Fibroblast of skin of right biceps (primary cell): ENCODE measurements at regions not wholly inside any gene's neighbourhood (a gene's known extent, or its start where the extent isn't known, plus 50 kb on each side); places are given as distances from the start of the nearest gene placed in this dataset.

Experiments used
- DNase-seq: peaks from one replicate; pipeline ENCODE4 v3.0.0-alpha.2; 2013

DNA sequence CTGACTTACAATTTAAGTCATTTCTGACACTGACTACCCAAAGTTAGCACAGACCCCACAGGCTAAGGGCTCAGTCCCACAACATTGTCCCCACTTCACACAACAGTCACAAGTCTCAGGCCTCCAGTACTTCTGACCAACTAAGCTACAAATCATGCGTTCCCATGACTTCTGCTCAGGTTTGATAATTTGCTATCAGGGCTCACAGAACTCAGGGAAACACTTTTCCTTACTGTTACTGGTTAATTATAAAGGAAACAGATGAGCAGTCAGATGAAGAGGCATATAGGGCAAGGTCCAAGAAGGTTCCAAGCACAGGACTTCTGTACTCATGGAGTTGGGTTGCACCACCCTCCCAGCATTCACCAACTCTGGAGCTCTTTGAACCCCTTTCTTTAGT is 151.2 kb upstream of the TNR start:
- DNase-seq: no peak

DNA sequence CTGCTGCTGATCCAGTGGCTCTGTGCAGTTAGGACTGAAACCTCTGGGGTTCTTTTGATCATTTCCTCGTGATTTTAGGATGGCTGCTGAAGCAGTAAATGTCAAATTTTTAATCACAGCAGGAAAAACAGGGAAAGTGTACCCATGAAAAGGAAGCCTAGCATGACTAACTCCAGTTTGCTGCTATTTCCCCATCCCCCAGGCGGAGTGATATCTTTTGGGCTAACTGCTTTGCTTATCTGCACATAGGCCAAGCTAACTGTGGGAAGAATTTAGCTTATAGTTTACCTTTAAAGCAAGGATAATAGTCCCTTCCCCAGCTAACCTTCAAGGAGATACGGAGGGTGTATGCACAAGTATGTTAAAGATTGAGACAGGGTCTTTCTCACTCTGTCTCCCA is 149.8 kb upstream of the TNR start:
- no peak for DNase-seq

DNA sequence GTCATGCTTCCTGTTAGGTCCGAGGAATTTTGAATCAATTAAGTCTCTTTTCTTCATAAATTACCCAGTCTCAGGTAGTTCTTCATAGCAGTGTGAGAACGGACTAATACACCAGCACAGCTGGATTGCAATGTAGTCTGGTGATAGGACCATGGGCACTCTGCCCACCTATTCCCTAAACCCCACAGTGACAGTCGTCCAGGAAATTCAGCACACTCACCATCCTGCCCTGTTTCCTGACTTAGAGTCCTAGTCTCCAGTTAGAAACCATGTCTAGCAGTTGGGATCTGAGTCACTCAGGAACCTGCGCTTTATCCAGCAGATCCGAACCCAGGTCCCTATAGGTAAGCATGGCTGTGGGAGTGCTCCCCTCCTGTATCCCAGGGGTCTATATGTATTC is 149.3 kb upstream of the TNR start:
- no peak for DNase-seq

DNA sequence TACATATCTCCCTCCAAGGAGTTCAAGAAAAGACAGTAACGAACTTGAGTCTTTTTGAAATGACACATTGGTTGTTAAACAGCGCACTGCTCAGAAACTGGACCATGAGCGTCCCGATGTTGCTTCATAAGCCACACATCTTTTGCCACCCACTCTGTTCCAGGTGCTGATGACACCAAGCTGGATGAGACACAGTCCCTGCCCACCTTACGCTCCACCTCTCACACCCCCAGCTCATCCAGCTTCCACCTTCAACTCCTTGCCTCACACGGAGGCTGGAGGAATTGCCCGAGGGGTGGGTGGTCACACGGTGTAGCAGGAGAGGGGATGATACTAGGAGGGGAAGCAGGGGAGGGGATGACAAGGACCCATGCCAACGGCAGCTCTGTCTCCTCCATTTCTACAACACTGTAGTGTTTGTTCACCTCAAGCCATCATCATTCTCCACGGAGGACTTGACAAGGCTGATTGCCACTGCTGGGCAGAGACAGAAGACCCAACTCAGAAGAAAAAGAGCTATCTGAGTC is 148.5 kb upstream of the TNR start:
- DNase-seq: no peak

DNA sequence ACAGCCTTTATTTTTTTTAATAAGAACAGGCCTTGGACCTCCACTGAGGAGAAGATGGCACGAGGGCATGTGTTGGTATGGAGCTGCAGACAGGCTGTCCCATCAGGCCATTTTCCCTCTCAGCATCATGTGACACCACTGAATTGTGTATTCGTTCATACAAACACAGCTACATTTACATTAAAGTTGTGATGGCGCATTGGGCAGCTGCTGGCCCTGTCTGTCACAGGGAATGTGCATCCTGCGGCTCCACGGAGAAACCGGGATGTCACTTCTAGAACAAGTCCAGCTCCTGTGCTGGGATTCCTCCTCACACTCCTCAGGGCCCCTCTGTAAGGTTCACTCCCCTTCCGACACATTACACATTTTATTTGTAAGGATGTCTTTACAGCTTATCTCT is 147.6 kb upstream of the TNR start:
- DNase-seq: no peak

DNA sequence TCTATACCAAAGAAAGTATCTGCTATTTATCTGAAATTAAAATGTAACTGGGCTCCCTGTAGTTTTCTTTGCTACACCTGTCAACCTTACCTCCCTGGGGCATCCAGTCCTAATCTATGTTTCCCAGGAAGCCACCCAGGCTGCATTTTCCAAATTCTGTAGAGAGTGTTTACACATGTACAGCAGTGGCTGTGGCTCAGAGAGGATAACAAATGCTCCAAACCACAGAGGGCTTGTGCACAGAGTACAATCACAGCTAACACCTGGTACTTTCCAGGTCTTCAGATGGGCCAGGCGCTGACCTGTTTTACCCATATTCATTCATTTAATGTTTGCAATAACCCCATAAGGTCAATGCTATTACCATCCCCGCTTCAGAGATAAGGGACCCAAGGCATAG is 146.5 kb upstream of the TNR start:
- DNase-seq: no peak

DNA sequence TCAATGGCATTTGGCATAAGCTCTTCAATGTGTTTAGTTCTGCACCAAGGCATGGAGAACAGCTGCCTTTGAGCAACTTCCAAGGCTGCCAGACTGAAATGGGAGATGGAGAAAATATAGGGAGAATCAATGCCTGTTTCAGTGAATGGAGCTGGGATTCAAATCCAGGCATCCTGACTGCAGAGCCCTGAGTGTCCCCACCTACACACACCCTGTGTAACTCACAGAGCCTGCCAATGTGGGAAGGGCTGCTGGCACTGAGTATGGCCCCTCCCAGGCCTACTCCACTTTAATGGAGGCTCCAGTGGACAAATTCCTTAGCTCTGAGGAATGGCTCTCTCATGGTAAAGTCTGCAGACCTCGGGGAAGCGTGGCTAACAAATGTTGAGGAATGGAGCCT is 145.6 kb upstream of the TNR start:
- DNase-seq: peak; percentile 1

DNA sequence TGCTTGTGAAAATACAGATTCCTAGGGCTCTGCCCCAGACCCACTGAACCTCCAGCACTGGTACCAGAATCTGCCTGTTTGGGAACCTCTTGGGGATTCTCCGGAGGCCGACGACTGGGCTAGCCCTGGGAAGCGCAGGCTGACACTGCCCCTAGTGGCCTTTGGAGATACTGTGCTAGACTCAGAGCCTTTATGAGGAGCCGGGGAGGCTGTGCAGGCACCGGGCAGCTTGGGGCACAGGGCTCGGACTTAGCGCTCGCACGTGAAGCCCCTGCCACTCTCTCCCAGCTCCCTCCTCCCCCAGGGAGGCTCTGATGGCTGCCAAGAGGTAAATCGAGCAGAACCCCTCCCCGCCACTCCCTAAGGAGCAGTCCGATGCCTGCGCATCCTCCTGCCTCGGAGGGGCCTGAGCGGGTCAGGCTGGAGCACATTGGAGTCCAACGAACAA is 144.6 kb upstream of the TNR start:
- DNase-seq: peak; percentile 45

DNA sequence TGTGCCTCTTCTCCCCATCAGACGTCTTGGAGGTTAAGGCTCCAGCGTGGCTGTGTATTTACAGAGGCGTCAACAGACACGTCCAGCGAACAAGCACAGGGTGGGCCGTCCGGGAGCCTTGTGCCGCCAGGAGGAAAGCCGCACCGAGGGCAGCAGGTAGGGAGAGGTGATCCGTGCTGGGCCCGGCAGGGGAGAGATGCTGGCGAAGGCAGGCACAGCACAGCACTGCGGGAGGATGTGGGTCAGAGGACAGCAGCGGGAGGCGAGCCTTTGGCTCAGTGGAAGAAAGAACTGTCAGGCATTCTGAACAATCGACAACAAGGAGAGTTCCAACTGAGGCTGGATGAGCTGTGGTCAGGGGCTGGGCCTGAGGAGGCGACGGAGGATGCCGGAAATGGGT is 144.1 kb upstream of the TNR start:
- DNase-seq: no peak

DNA sequence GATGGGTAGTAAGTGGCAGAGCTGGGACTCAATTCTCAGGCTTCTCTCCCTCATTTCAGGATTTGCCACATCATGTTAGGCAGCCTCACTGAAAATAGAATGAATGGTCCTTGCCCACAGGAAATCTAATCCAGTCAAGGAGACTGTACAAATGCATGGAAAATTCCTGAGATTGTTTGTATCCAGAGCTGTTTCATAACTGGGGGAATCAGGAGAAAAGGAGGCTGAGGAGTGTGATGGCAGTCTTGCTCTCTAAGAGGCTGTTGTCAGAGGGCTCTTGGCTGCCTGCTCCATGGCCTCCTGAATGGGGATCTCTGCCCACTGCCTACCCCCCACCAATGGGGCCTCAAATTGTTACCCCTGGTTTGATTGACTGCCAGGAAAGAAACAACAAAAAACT is 141.9 kb upstream of the TNR start:
- DNase-seq: peak; percentile 47

DNA sequence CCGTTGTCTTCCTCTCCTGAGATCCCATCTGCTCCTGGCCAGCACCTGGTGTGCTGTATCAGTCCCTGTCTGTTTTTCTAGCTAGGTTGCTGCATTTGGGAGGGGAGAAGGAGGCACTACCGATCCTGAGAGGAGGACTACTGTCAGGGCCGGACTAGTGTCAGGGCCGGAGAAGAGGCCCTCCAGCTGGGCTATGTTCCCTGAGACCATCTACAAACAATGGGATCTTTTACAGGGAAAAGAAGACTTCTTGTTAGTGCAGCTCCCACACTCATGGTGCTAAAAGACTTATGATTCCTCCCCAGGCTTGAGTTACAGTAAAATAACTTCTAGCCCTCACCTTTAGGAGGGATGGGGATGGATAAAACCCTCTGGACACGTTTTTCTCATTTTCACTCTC is 141.0 kb upstream of the TNR start:
- DNase-seq: no peak

DNA sequence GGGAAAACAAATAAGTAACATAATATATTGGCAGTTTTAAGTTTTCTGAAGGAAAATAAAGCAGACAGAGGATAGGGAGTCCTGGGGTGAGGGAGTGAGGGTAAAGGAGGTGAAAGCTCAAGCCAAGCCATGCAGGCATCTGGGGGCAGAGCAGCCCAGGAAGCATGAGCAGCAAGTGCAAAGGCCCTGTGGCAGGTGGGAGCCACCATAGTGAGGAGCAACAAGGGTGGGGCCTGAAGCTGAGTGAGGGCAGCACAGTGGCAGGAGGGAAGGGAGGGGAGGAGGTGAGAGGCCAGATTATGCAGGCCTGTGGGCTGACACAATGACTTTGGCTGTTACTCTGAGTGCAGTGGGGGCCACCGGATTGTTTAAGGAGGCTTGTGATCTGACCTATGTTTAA is 138.8 kb upstream of the TNR start:
- no peak for DNase-seq

DNA sequence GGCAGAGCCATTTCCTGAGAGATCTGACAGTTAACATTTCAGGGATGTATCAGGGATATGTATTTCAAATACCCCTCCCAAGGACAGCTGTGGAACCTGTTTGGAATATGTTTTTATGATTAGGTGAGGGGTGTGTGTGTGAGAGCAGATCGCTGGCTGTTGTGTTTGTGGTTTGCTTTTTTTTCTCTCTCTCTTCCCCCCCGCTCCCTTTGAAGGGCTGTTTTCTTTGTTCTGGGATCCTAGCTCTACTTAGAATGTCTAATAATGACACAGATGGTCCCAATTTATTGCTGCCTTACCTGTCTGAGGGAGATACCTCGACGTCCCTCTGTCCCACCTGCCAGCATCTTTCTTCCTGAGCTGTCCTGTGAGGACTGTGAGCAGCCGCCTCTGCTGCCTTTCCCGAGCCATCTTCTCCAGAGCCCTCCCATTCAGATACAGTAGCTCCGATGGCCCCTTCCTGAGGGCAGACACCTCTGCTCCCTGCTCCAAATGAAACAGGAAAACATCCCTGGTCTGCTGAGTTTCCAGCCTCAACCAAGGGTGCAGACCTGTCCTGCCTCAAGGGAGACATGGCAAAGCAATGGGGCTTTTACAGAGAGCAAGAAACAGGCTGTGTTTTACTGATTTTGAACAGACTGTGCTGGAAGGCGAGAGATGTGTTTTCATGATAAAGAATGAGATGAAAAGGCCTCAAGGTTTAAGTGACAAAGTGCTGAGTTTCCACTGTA is 138.0 kb upstream of the TNR start:
- DNase-seq: no peak

DNA sequence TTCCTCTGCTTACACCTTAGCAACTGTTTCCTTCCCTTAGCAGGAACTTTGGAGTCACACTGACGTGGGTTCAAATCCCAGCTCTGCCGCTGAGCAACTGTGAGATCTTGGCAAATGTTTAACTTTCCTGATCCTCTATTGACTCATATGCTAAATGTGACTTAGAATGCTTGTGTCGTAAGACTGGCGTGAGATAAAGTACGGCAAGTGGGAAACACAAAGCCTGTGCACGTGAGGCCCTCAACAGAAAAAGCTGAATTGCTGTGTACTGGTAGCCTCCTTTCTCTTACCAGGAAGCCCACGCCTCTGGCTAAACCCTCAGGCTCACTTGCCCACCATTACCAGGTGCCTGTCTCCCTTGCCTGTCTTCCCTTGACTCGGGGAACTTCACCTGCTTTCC is 135.4 kb upstream of the TNR start:
- DNase-seq: no peak

DNA sequence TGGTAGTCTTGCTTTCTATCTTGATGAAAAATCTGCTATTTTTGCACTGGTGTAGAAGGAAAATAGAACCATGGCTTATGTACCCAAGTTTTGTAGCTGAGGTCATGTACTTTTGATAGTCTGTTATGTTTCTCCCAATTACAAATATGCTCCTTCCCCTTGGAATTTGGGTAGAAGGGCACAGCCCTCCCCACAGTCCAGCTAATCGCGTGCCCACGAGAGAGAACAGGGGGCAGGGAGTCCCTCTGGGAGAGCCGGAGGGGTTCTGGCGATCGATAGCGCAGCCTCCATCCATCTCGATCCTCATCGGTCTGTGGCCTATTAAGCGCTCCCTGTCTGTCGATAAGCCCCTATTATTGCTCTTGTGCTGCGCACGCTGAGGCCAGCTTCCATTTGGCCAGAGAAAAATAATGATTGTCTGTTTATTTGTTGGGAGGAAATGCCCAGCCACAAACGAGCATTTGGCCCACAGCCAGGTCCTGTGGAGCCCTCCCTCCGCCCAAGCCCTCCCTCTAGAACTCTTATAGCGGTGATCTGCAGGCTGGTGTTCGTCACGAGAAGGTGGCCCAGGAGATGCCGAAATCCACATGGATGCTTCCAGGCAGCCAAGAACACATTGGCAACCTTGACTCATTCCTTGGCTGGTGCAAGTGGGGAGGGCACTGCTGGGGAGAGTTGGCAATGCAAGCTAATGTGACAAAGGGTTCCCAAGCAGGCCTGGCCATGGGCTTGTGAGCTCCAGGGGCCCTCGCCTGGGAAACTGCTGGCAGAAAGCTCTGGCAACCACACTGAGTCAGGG is 134.7 kb upstream of the TNR start:
- DNase-seq: no peak

DNA sequence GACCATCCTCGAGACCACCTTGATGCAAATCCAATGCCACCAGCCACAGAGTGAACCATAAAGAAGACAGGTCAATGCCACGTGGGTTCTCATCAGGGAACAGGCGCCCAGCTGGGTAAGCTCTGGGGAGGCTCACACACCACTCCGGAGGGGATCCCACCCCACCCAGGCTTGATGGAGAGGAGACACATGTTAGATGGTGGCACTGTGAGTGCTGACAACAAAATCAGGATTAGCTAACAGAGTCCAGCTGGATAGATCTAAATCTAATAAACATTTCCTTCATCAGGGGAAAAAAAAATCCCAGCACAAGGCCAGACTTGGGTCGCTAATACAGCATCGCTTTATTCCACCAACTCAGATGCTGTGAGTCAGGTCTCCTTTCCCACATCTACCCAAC is 132.2 kb upstream of the TNR start:
- no peak for DNase-seq

DNA sequence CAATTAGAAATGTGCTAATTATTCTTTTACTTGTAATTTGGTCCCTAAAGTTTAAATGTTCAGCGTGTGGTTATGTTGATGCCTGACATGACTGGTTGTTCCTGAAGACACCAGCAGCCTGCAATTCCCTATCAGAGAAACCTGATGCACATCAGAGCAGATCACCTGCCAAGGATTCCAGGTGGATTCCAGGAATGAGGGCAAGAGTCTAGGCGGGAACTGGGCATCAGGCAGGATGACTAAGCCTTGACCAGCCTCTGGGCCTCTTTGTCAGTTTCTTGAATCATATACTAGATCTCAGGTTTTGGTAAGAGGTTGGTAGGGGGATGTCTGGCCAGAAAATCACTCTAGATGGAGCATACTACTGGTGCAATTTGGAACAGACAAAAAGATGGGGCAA is 130.7 kb upstream of the TNR start:
- DNase-seq: no peak

DNA sequence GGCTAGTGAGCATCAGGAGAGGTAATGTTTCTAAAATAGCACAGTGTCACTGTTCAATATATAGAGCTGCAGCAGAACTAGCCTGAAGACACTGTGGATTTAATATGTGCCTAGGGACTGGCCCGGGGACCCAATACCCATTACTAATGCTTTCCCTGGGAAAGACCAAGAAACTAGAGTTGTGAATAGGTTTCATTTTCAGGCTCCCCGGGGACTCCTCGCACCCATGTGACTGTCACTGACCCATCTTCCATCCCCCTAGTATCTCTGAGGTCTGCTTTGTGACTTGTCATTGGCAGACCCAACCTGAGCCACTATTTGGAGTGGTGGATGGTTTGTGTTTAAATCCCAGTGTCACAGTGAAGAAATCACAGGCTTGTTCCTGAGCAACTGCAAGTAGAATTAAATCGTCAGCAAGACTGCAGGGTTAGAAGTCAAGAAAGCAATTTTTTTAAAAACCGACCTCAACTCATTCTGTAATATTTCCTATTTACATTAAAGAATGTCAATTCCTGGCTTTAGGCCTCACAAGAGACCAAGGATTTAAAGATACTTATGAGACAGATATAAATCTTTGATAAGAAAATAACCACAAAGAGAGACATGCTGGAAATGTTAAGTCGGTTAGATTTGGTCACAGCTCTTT is 130.0 kb upstream of the TNR start:
- DNase-seq: no peak

DNA sequence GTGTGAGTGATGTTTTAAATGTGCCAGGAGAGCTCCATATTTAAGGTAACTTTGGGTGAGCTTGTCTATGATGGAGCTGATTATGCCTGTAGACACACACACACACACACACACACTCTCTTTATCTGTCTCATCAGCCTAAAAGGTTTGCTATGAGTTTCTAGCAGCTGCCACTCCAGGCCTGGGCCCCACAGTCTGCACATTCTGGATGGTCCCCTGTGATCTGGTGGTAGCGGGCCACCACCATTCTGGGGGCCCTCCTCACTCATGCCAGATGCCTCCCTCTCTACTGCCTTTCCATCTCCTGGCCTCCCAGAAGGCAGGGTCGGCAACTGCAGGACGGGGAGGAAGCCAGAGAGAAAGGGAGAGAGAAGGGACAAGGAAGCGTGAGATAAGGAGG is 129.2 kb upstream of the TNR start:
- DNase-seq: no peak

DNA sequence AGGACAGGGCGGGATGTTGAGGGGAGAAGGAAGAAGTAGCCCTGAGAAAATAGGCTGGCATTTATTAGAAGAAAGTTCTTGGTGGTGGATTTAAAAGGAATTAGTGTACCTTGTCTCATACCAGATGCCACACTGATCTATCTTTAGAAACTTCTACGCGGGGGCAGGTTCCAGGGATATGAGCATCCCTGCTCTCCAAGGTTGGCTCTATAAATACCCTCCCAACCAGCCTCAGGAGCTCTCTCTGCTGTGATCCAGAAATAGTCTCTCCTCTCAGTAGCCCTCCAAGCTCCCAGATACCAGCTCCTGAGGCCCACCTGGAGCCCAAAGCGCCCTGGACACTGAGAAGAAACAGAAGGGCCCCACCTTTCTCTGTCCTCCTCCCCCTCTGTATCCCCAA is 128.3 kb upstream of the TNR start:
- DNase-seq: no peak

DNA sequence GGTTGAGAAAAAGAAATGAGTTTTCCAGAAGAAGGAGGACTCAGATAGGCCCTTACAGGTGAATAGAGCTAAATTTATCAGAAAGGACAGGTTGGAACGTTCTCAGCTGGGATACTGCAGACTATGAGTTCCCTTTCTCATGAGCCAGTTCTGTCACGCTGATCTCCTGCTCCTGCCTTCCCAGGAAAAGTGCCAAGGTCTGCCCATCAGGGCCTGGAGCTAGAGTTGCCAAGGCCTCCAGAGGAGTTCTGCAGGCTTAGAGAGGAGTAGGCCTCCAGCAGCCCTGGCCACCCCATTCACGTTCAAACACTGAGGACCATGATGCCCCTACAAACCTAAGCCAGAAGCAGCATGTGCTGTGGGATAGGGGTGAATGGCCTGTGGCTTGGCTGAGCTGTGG is 126.8 kb upstream of the TNR start:
- DNase-seq: no peak

DNA sequence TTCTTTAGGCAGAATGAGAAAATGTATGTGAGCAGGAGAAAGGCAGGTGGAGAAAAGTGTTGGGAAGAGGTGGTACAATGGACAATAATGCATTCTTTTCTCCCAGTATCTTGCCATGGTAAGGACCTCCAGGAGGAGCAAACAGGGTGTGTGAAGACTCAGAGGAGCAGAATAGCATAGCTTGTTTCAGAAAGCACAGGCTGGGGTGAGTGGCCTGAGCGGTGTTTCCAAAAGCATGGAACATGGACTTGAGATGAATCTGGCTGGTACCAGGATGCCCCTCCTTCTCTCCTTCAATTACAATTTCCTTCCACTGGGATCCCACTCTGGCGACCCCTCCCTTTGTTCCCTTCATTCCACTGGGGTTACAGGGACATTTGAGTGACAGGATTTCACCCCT is 123.4 kb upstream of the TNR start:
- no peak for DNase-seq

DNA sequence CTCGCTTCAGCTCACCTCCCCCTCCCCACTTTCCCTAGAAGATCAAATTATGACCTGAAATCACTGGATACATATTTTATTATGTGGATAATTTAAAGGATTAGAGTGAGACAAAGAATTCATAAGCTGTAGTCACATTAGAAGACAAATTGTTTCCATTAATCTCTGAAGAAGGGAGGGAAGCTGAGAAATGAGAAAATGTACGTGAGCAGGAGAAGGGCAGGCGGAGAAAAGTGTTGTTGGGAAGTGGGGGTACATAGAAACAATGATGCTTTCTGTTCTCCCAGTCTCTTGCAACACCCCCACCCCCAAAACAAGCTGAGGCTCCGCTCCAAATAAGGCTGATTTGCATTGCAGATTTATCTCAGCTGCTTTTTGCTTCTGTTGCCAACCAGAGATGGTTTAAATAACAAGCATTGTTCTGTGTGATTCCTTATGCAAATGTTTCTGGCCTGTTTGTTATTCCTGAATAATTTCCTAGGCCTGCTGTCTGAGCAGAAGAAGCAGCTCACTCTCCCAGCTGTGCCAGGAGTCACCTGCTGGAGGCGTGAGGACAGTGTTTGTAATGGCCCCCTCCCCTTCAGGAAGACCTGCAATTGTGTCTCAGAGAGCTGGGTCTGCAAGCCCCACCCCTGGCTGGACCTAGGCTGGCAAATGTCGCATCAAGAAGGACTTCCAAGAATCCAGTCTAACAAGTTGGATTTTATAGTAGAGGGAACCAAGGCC is 121.8 kb upstream of the TNR start:
- no peak for DNase-seq
